Activated CD8-positive, alpha-beta memory T cell treated with anti-CD3 and anti-CD28 coated beads, Interleukin-2, amount 50 U/mL, for 4 hours (primary cell): ENCODE measurements at regions not wholly inside any gene's neighbourhood (a gene's known extent, or its start where the extent isn't known, plus 50 kb on each side); places are given as distances from the start of the nearest gene placed in this dataset.
"Not testable (repeated sequence)": the region's sequence is repeated elsewhere in the genome, so short reads cannot be mapped to it uniquely, and the experiment has no call there.

Experiments
- DNase-seq: peaks from one replicate; pipeline ENCODE4 v3.0.0-alpha.2; 2020

GRCh38 chr6:170146640-170147039 is 144.2 kb downstream of the DLL1 start:
- peak; percentile 13 for DNase-seq

GRCh38 chr6:170146131-170146530 is 144.7 kb downstream of the DLL1 start:
- not testable (repeated sequence) for DNase-seq

GRCh38 chr6:170145716-170146115 is 145.2 kb downstream of the DLL1 start:
- peak; percentile 28 for DNase-seq

GRCh38 chr6:170145272-170145592 is 145.6 kb downstream of the DLL1 start:
- no peak for DNase-seq

- no peak for DNase-seq
These were observed 146.2 kb downstream of the DLL1 start for GRCh38 chr6:170144571-170145271.

- no peak for DNase-seq
These were observed 147.3 kb downstream of the DLL1 start for GRCh38 chr6:170143401-170144150.

GRCh38 chr6:170142559-170142958 is 148.3 kb downstream of the DLL1 start:
- no peak for DNase-seq

- not testable (repeated sequence) for DNase-seq
These were observed 149.8 kb downstream of the DLL1 start for GRCh38 chr6:170141061-170141460.

GRCh38 chr6:170140129-170140528 is 150.7 kb downstream of the DLL1 start:
- DNase-seq = no peak

GRCh38 chr6:170139531-170139930 is 151.3 kb downstream of the DLL1 start:
- no peak for DNase-seq

- DNase-seq = not testable (repeated sequence)
These were observed 151.8 kb downstream of the DLL1 start for GRCh38 chr6:170139046-170139445.

- no peak for DNase-seq
These were observed 152.7 kb downstream of the DLL1 start for GRCh38 chr6:170137911-170138910.

- DNase-seq = no peak
These were observed 153.5 kb downstream of the DLL1 start for GRCh38 chr6:170137176-170137891.

GRCh38 chr6:170136541-170137175 is 154.2 kb downstream of the DLL1 start:
- no peak for DNase-seq

GRCh38 chr6:170135821-170136471 is 154.9 kb downstream of the DLL1 start:
- DNase-seq = no peak

- DNase-seq = no peak
These were observed 155.4 kb downstream of the DLL1 start for GRCh38 chr6:170135461-170135820.

GRCh38 chr6:170134471-170135440 is 156.1 kb downstream of the DLL1 start:
- no peak for DNase-seq

- DNase-seq = no peak
These were observed 156.8 kb downstream of the DLL1 start for GRCh38 chr6:170134031-170134470.

- no peak for DNase-seq
These were observed 158.3 kb downstream of the DLL1 start for GRCh38 chr6:170132561-170132991.

- DNase-seq = no peak
These were observed 158.8 kb downstream of the DLL1 start for GRCh38 chr6:170132011-170132521.
